ENCODE measurements at regions not wholly inside any gene's neighbourhood (a gene's known extent, or its start where the extent isn't known, plus 50 kb on each side); places are given as distances from the start of the nearest gene placed in this dataset.

- no peak overlapping the region for H3K4me3 ChIP-seq (replicated peaks in 1 of 3; ENCODE audit: insufficient read depth in 1 of 3, low read depth in 1 of 3, low read length in 3 of 3)
- POLR2A ChIA-PET, result no interaction called here
- H3K9me3 ChIP-seq (replicated peaks; ENCODE audit: control insufficient read depth, insufficient read depth, low read length), result no peaks in the 10 kb centered on the region
- dilution Hi-C loops (cut with MboI; ENCODE audit: extremely low pct_ligation_motif_present, low sequenced_read_pairs) (no loop called here), intact Hi-C loops (cut with micrococcal nuclease) (no loop called here)
- CTCF ChIA-PET, result no interaction called here
- H3K79me2 ChIP-seq (ENCODE audit: control insufficient read depth, insufficient read depth, low read length), result no peaks in the 10 kb centered on the region
- no TSS peak for BruUV-seq (replicated peaks)
- no peaks in the 10 kb centered on the region for H3K36me3 ChIP-seq (ENCODE audit: control insufficient read depth in 2 of 2, extremely low read depth in 1 of 2, insufficient read depth in 2 of 2, low read length in 2 of 2)
- H2AFZ ChIP-seq (ENCODE audit: low read depth, low read length), result no peak overlapping the region
- FAIRE-seq, result no peak
- no peak overlapping the region for H3K9ac ChIP-seq (replicated peaks; ENCODE audit: extremely low read depth, insufficient read depth, low read length)
- no peak overlapping the region for H3K4me2 ChIP-seq (ENCODE audit: insufficient read depth, low read length)
- H3K27ac ChIP-seq (ENCODE audit: insufficient read depth, low read depth, low read length), result no peak overlapping the region
- no peaks in the 10 kb centered on the region for H3K4me1 ChIP-seq (ENCODE audit: control insufficient read depth, extremely low read depth, insufficient read depth, low read length)
- no peak for DNase-seq (ENCODE audit: low read depth, low spot score)
- H3K27me3 ChIP-seq (ENCODE audit: control insufficient read depth in 2 of 2, insufficient read depth in 2 of 2, low read length in 2 of 2), result peaks cover 0 to 1% of the 10 kb centered on the region in 2 experiments
- H3K9me1 ChIP-seq (replicated peaks; ENCODE audit: control insufficient read depth, extremely low read depth, insufficient read depth, low read length), result no peaks in the 10 kb centered on the region
- no peaks in the 10 kb centered on the region for H4K20me1 ChIP-seq (replicated peaks; ENCODE audit: control insufficient read depth, extremely low read depth, insufficient read depth, low read length)
- TF ChIP-seq, protein P1, sequence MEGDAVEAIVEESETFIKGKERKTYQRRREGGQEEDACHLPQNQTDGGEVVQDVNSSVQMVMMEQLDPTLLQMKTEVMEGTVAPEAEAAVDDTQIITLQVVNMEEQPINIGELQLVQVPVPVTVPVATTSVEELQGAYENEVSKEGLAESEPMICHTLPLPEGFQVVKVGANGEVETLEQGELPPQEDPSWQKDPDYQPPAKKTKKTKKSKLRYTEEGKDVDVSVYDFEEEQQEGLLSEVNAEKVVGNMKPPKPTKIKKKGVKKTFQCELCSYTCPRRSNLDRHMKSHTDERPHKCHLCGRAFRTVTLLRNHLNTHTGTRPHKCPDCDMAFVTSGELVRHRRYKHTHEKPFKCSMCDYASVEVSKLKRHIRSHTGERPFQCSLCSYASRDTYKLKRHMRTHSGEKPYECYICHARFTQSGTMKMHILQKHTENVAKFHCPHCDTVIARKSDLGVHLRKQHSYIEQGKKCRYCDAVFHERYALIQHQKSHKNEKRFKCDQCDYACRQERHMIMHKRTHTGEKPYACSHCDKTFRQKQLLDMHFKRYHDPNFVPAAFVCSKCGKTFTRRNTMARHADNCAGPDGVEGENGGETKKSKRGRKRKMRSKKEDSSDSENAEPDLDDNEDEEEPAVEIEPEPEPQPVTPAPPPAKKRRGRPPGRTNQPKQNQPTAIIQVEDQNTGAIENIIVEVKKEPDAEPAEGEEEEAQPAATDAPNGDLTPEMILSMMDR (IDR thresholded peaks at IDR 0.05; ENCODE audit: extremely low read depth in 1 of 2, insufficient read depth in 1 of 2, low read depth in 1 of 2, low read length in 2 of 2), result no peak
- TF ChIP-seq FOS (IDR thresholded peaks at IDR 0.05; ENCODE audit: borderline replicate concordance, insufficient read depth, low read length) (no peak), POLR2AphosphoS5 (IDR thresholded peaks at IDR 0.05; ENCODE audit: insufficient read depth, low read depth, low read length) (no peak), EZH2 (IDR thresholded peaks at IDR 0.05; ENCODE audit: borderline replicate concordance, low read depth, low read length, severe bottlenecking) (no peak), GATA2 (IDR thresholded peaks at IDR 0.05; ENCODE audit: insufficient read depth, insufficient read length, low read depth, low read length) (no peak), POLR2A (IDR thresholded peaks at IDR 0.05; ENCODE audit: low read depth, low read length) (no peak), MYC (IDR thresholded peaks at IDR 0.05; ENCODE audit: low read depth, low read length) (no peak), JUN (IDR thresholded peaks at IDR 0.05; ENCODE audit: borderline replicate concordance, insufficient read depth, insufficient read length, low read depth) (no peak)
- TF ChIP-seq, protein P2, sequence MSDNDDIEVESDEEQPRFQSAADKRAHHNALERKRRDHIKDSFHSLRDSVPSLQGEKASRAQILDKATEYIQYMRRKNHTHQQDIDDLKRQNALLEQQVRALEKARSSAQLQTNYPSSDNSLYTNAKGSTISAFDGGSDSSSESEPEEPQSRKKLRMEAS (IDR thresholded peaks at IDR 0.05; ENCODE audit: insufficient read depth, insufficient read length), result no peak
These were observed 208.3 kb upstream of the RIMS1 start for GRCh38 chr6:71678091-71678490.
